HuH-7.5 (cell line): ENCODE measurements at regions not wholly inside any gene's neighbourhood (a gene's known extent, or its start where the extent isn't known, plus 50 kb on each side); places are given as distances from the start of the nearest gene placed in this dataset.
"Not testable (repeated sequence)": the region's sequence is repeated elsewhere in the genome, so short reads cannot be mapped to it uniquely, and the experiment has no call there.

Source experiments
- DNase-seq: peaks from one replicate; pipeline ENCODE4 v3.0.0; 2011; ENCODE audit warnings: low spot score

DNA sequence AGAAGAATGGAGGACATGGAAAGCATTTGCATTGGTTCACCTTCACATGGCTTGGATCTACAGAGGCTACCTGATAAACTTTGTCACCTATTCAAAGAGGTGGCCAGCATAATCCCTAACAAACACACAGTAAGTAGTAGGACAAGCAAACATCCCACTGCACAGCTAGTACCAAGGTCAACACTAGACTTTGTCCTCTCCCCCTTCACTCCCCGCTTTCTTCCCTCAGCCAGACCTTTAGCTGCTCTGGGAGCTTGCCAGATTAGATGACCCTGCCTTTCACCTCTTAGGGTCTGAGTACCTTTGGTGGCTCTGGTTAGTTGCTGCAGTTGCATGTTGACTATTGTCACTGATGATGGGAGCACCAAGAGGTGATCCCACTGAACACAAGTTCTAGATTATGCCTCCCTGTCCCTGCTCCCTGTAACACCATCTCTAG lies 211.3 kb downstream of the CCDC74A start:
- not testable (repeated sequence) for DNase-seq

DNA sequence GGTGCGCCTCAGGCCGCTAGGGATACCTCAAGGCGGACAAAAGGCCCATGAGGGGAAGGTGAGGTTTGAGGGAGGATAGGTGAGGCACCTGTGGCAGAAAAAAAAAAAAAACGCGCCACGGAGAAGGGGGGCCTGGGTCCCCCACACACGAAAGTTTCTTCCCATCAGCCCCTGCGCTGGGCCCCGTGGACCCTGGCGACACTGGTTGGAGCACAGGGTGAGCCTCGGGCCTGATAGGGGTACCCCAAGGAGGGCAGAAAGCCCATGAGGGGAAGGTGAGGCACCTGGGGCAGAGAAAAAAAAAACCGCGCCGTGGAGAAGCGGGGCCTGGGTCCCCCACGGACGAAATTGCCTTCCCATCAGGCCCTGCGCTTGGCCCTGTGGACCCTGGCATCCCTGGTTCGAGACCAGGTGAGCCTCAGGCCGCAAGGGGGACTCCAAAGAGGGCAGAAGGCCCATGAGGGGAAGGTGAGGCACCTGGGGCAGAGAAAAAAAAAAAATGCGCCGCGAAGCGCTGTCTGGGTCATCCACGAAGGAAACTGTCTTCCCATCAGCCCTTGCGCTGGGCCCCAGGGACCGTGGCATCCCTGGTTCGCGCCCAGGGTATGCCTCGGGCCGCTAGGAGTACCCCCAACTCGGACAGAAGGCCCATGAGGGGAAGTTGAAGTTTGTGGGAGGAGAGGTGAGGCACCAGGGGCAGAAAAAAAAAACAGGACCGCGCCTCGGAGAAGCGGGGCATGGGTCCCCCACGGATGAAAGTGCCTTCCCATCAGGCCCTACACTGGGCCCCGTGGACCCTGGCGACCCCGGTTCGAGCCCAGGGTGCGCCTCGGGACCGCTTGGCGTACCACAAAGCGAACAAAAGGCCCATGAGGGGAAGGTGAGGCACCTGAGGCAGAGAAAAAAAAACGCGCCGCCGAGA lies 226.2 kb downstream of the CCDC74A start:
- DNase-seq = no peak

DNA sequence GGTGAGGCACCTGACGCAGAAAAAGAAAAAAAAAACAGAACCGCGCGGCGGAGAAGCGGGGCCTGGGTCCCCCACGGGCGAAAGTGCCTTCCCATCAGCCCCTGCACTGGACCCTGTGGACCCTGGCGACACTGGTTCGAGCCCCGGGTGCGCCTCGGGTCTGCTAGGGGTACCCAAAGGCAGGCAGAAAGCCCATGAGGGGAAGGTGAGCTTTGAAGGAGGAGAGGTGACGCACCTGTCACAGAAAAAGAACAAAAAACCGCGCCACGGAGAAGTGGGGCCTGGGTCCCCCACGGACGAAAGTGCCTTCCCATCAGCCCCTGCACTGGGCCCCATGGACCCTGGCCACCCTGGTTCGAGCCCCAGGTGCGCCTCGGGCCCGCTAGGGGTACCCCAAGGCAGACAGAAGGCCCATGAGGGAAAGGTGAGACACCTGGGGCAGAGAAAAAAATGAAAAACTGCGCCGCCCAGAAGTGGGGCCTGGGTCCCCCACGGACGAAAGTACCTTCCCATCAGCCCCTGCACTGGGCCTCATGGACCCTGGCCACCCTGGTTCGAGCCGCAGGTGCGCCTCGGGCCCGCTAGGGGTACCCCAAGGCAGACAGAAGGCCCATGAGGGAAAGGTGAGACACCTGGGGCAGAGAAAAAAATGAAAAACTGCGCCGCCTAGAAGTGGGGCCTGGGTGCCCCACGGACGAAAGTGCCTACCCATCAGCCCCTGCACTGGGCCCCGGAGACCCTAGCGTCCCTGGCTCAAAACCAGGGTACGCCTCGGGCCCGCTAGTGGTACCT lies 227.4 kb downstream of the CCDC74A start:
- DNase-seq = no peak

DNA sequence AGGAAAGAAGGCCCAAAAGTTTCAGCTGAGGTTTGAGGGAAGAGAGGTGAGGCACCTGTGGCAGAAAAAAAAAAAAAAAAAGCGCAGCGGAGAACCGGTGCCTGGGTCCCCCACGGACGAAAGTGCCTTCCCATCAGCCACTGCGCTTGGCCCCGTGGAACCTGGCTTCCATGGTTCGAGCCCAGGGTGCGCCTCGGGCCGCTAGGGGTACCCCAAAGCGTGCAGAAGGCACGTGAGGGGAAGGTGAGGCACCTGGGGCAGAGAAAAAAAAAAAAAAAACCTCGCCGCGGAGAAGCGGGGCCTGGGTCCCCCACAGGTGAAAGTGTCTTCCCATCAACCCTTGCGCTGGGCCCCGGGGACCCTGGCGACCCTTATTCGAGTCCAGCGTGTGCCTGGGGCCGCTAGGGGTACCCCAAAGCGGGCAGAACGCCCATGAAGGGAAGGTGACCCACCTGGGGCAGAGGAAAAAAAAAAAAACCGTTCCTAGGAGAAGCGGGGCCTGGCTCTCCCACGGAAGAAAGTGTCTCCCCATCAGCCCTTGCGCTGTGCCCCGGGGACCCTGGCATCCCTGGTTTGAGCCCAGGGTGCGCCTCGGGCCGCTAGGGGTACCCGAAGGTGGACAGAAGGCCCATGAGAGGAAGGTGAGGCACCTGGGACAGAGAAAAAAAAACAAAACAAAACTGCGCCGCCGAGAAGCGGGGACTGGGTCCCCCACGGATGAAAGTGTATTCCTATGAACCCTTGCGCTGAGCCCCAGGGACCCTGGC lies 228.6 kb downstream of the CCDC74A start:
- DNase-seq = no peak

DNA sequence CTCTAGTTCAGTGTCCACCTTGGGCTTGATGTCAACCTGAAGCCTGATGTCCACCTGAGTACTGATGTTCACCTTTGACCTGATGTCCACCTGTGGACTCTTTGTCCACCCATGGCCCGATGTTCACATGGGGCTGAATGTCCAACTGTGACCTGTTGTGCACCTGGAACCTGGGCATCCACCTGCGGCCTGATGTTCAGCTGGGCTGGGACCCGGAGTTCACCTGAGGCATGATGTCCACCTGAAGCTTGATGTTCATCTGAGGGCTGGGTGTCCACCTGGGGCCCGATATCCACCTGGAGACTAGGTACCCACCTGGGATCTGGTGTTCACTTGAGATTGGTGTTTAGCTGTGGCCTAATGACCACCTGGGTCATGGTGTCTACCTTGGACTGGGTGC lies 231.3 kb downstream of the CCDC74A start:
- DNase-seq = not testable (repeated sequence)

DNA sequence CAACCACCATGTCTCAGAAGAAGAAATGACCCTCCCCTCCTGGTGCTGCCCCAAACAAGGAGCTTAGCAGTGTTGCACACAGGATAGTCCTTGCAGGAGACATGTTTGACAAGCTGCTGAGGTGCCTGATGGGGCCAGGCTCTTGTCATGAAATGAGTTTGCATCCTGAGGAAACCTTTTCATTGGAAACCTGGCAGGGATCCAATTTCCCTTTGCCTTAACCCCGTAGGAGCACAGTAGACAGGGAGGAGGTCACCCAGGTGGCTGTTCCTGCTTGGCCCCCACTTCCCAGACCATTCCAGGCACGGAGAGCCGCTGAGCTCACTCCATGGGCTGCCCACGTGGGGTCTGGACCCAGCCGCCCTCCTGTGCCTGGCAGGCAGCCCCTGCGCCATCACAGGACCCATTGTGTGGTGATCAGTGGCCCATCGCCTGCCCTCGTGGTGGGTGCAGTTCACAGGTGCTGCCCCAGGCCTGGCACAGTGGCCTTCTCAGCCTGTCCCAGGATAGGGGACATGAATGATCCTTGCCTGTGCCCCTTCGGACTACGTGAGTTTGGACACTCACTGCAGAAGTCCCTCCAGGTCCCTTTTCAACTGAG lies 247.4 kb downstream of the CCDC74A start:
- DNase-seq = not testable (repeated sequence)

DNA sequence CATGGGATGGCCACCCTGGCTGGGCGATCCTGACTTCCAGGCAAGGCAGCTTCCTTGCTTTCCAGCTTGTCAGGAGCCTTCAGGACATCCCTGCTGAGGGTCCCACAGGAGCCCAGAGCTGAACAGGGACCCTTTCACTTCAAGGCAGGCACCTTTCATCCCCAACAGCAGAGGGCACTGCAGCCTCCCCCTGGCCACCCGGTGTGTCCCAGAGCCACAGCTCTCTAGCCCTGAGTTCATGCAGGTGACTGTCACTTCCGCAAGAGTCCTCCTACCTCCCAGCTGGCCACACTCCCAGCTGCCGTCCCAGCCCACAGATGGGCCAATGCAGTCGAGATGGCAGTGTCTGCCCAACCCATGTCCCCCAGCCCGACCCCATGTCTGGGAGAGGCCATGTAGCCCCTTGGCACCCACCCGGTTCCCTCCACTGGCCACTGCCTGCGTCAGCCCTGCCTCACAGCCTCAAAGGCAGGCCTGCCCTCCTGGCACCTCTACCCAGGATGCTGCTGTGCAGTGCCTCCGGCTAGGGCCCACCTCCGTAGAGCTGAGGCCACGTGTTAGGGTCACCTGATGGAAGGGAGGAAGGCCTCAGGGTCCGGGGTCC lies 248.3 kb downstream of the CCDC74A start:
- DNase-seq = not testable (repeated sequence)

DNA sequence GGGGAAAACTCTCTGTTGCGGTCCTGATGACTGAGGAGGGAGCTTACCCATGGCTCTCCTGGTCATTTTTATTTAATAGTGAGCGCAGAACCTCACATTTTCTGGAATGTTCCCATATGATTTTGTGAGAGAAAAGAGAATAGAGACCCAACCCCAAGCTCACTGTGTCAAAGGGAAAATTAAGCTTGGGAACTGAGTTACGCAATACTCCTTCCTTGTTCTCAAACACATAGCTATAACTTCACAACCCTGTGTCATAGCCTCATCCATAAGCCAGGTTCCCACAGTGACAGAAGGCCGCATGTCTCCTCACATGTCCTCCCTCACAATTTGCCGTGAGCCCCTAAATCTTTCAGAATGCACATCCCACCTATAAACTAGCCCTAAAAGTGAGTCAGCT lies 252.8 kb downstream of the CCDC74A start:
- DNase-seq = not testable (repeated sequence)

DNA sequence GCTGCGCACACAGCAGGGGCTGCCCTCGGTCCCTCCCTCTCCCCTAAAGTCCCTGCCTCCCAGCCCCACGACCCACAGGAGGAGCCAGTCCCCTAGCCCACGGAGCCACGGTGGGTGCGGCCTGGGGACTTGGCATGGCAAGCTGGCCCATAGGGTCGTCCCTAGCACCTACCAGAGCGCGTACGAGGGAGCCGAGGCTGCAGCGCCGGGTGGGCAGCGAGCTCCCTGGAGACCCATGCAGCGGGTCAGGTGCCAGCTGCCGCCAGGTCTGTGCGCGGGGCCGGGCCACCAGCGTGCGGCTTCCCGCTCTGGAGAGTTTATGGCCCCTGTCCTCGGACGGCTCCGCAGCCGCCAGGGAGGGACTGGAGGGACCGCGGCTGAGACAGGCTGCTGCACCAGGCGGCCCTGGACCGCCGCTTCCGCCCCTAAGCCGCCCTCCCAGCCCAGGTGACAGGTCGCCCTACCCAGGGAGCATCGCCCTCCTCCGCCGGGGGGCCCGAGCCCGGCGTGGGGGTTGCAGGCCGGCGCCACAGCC lies 273.6 kb downstream of the CCDC74A start:
- DNase-seq = no peak

DNA sequence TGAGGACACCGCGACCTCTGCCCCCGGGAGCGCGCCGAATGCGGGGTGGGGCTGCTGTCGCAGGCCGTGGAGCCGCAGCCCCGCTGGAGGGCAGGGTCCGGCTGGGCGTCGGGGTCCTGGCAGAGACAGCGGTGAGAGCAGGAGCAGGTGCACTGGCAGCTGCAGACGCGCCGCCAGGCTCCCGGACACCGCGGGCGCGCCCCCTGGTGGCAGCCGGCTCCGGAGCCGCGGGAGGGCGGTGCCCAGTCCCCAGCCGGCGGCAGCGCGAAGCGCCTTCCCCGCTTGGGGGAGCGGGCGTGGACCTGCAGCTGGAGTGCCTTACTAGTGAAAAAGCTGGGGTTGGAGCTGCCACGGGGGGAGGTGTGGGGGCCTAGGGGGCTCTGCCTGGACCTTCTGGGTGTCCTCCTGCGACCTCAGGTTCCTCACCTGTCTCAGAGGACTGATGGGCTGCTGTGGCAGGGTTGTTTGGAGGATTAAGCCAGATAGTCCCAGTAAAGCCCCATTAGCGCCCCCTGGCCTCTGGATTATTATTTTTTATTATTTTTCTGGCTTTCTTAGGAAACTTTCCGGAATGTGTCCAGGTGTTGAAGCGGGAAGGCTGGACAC lies 274.2 kb downstream of the CCDC74A start:
- peak; percentile 54 for DNase-seq

DNA sequence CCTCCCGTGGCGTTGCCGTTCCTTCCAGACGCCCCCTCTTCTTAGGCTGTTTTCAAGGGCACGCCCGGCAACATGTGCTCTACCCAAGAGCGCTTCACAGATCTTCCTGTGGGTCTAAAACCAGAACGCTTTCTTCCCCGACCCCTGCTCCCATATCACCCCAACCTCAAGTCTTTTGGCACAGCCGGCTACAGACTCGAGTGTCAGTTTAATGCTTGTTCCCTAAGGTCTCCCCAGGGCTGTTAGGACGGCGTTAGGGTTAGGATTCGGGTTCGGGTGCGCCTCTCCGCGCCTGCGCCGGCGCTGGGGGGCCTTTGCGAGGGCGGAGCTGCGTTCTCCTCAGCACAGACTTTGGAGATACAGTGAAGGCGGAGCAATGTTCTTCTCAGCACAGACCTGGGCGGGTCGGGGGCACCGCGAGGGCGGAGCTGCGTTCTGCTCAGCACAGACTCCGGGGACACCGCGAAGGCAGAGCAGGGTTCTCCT lies 274.7 kb downstream of the CCDC74A start:
- DNase-seq = peak; percentile 25

DNA sequence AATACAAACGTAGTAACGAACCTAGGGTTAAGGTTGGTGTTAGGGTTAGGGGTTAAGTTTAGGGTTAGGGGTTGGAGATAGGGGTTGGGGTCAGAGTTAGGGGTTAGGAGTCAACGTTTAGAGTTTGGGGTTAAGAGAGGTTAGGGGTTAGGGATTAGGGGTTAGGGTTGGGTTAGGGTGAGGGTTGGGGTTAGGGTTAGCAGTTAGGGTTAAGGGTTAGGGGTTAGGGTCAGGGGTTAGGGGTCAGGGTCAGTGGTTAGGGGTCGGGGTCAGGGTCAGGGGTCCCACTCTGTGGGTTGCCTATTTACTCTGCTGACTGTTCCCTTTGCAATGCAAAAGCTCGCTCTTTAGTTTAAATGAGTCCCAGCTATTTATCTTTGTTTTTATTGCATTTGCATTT lies 275.5 kb downstream of the CCDC74A start:
- DNase-seq = not testable (repeated sequence)

DNA sequence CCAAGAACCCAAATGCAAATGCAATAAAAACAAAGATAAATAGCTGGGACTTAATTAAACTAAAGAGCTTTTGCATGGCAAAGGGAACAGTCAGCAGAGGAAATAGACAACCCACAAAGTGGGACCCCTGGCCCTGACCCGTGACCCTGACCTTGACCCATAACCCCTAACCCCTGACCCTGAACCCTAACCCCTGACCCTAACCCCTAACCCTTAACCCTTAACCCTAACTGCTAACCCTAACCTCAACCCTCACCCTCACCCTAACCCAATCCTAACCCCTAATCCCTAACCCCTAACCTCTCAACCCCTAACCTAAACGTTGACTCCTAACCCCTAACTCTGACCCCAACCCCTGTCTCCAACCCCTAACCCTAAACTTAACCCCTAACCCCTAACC lies 284.9 kb downstream of the CCDC74A start:
- DNase-seq = not testable (repeated sequence)

DNA sequence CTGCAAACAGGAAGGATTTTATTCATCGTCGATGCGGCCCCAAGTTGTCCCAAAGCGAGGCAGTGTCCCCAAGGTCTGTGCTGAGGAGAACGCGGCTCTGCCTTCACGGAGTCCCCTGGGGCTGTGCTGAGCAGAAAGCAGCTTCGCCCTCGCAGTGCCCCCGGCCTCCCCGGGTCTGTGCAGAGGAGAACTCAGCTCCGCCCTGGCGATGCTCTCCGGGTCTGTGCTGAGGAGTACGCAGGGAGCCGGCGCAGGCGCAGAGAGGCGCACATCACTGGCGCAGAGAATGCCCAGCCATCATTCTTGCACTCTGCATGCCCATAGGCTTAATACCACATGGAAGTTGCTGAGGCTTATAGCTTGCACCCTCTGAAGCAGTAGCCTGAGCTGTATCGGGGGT lies 285.7 kb downstream of the CCDC74A start:
- not testable (repeated sequence) for DNase-seq

DNA sequence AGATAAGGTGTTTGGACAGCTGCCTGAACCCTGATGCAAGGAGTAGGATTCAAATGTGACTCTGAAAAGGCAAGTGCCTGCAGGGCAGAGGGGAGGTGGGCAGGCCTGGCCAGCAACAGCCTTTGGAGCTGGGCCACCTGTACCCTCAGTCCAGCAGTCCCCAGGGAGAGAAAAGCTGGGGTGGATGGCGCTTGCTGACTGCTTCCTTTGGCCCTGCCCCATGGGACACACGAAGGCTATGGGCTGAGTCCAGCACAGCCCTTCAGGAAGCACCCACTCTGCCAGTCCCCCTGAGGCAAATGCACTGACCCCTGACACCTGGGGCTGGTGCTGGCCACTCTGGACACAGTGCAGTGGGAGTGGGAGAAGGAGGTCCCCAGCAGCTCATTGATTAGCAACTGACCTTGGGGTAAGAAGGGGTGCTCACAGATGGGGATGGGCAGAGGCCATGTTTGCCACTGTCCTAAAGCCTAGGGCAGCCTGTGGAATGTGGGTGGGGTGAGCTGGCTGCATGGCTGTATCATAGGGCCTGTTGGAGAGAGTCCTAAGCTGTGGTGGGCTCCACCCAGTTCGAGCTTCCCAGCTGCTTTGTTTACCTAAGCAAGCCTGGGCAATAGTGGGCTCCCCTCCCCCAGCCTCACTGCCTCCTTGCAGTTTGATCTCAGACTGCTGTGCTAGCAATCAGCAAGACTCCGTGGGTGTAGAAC lies 290.7 kb downstream of the CCDC74A start:
- DNase-seq = not testable (repeated sequence)

DNA sequence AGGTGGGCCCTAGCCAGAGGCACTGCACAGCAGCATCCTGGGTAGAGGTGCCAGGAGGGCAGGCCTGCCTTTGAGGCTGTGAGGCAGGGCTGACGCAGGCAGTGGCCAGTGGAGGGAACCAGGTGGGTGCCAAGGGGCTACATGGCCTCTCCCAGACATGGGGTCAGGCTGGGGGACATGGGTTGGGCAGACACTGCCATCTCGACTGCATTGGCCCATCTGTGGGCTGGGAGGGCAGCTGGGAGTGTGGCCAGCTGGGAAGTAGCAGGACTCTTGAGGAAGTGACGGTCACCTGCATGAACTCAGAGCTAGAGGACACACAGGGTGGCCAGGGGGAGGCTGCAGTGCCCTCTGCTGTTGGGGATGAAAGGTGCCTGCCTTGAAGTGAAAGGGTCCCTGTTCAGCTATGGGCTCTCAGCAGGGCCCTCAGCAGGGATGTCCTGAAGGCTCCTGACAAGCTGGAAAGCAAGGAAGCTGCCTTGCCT lies 294.6 kb downstream of the CCDC74A start:
- not testable (repeated sequence) for DNase-seq

DNA sequence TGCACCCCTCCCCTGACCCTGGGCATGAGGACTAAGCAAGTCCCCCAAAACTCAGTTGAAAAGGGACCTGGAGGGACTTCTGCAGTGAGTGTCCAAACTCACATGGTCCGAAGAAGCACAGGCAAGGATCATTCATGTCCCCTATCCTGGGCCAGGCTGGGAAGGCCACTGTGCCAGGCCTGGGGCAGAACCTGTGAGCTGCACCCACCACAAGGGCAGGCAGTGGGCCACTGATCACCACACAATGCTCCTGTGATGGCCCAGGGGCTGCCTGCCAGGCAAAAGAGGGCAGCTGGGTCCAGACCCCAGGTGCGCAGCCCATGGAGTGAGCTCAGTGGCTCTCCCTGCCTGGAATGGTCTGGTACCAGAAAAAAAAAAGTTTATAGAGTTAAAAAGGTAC lies 295.4 kb downstream of the CCDC74A start:
- not testable (repeated sequence) for DNase-seq

DNA sequence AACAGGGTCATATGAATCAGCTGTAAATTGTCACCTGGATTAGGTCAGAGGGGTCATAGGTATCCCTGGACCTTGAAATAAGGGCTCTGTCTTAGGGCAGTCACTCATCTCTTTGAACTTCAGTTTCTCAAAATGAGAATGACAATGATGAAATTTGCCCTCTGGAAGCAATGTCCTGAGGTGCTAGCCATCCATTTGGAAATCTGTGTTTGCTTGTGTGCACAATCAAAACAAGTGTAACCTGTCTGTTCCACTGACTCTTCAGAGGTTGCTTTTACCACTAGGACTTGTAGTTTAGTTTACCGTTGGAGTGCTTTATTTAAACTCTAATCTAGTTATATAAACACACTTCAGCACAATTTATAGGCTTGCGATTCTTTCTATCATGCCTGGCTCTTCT lies 297.3 kb downstream of the CCDC74A start:
- not testable (repeated sequence) for DNase-seq

DNA sequence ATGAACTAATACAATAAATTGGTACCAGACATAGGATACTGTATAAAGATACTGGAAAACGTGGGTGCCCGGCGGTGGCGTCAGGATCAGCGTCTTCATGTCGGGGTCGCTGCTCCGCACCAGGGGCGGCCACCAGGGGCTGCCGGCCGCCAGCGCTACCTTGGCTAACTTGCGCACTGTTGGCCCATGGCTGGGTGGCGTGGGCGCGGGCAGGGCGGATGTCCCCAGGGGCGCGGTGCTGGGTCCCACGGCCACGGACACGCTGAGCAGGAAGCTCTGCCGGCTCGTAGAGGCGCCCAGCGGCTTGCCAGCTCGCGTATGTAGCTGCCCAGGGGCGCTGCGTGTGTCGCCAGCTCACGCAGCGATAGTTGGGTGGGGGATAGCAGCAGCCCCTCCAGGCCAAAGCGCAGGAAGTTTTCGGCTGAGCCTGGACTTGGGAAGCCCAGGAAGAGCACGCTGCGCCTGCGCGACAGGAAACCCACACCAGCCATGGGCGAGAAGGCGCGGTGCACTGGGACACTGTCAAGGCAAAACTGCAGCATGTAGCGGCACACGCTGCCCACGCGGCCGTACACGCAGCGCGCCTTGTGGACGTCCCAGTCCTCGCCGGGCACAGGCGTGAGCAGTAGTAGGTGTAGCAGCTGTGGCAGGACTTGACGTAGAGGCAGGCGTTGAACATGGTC lies 299.9 kb downstream of the CCDC74A start:
- DNase-seq = no peak
